HG03521 (cell line): ENCODE measurements at regions not wholly inside any gene's neighbourhood (a gene's known extent, or its start where the extent isn't known, plus 50 kb on each side); places are given as distances from the start of the nearest gene placed in this dataset.
"Not testable (repeated sequence)": the region's sequence is repeated elsewhere in the genome, so short reads cannot be mapped to it uniquely, and the experiment has no call there.

ENCODE experiments used
- ATAC-seq: cut with Tn5 transposase; IDR thresholded peaks from one replicate; pipeline ENCODE4 v1.9.1; 2021; ENCODE audit warnings: mild to moderate bottlenecking, moderate library complexity; ENCODE audit not compliant: unreplicated experiment

- no peak for ATAC-seq
Measured at GRCh38 chr13:65535370-65535769, 1694.8 kb downstream of the PCDH9 start.

GRCh38 chr13:65532231-65532630 lies 1697.9 kb downstream of the PCDH9 start:
- no peak for ATAC-seq

DNA sequence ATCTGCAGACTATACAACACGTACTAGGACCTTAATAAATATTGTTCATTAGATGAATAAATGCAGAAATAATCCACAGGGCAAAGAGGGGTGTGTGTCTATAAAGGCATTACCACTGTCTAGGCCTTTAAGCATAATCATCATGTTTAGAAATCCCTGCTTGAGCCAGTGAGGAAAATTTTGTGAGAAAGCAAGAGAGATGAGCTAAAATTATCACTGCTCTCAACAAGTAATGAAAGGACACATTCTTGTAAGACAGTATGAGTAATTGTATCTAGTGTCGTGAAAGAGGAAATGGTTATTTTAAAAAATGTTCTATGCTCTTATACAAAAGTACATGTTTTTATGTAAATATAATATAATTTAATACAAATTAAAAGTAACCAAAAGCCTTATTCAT lies 1699.4 kb downstream of the PCDH9 start:
- no peak for ATAC-seq

DNA sequence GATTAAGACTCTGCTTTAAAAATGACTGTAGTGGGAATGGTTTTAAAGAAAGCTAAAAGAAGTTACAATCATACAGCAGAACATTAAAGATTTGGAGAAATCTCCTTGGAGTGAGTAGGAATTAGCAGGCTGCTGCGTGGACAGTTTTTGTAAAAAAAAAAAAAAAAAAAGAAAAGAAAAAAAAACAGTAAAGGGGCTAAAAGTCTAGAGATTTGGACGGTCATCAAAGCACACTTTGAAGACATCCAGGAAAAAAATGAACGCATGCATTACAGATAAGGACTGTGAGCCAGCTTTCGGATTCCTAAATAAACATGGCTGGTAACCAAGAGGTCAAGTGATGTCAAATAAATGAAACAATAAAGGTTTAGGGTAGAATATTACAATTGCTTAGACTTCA lies 1700.6 kb downstream of the PCDH9 start:
- ATAC-seq, result no peak

GRCh38 chr13:65508745-65509144 lies 1721.4 kb downstream of the PCDH9 start:
- no peak for ATAC-seq

- no peak for ATAC-seq
Measured at GRCh38 chr13:65508338-65508737, 1721.8 kb downstream of the PCDH9 start.

DNA sequence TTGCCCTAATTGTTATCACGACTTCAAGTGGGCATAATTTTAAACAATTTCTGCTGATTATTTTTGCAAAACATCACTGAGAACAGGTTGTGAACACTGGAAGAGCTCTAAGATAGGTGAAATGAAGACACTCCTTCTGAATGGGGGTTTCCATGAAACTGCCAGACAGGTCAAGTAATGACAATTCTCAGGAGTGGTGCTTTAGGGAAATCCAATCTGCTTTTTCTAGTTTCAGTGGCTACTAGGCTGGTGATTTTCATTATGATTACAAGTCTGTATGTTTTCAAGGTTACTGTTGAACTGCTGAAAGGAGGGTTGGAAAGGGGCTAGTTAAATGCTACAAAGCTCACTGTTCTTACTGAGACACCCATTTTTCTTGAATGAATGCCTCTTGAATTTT lies 1724.2 kb downstream of the PCDH9 start:
- ATAC-seq, result no peak

GRCh38 chr13:65504213-65504612 lies 1725.9 kb downstream of the PCDH9 start:
- ATAC-seq, result no peak

GRCh38 chr13:65500481-65500880 lies 1729.7 kb downstream of the PCDH9 start:
- ATAC-seq, result no peak

DNA sequence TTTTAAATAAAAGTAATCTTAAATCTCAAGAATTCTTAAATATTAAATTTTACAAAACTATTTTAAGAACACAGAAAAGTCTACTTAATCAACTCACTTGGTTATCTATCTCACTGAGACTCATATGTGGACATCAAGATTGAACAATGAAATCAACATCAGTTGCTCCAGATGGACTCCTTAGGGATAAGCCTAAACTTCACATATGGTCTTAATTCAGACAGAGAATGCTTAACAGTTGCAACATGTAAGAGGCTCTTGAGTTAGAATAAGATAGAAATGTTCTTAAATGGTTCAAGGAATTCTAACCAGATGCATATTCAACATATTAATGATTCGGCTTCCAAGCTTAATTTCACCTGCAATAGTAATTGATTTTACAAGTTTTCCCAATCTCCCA lies 1730.9 kb downstream of the PCDH9 start:
- no peak for ATAC-seq

DNA sequence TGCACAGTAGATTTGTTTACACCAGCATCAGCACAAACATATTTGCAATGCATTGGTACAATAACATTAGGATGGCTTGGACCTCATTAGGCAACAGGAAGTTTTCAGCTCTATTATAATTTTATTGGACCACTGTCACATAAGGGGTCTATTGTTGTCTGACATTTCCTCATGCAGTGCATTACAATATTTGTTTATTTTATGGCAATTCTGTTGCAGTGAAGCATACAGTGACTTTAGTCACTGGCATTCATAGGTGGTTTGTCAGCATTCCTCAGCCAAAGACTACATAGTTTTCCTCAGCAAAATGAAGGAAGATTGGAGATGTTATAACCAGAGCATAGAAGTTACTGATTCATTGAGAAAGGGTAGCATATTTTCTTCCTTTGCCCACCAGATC lies 1732.9 kb downstream of the PCDH9 start:
- no peak for ATAC-seq

- ATAC-seq, result not testable (repeated sequence)
Measured at GRCh38 chr13:65490725-65491124, 1739.4 kb downstream of the PCDH9 start.

- ATAC-seq, result no peak
Measured at GRCh38 chr13:65488606-65489005, 1741.5 kb downstream of the PCDH9 start.

- no peak for ATAC-seq
Measured at GRCh38 chr13:65479692-65480091, 1750.4 kb downstream of the PCDH9 start.

DNA sequence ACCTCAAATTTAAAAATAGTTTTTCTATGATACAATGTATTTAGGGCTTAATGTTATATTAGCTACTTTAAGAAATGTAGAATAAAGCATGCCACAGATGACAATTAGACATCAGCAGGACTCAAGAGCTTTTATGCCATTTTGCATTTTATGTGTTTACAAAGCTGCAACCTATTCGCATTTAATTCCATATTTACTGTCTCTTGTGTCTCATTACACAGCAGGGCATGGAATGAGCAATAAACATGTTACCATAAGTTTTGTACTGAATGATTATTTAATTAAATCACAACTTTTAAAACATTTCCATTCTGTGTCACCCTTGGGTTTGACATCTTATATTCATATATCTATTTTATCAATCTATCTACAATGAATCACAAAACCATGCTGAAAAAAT lies 1756.9 kb downstream of the PCDH9 start:
- ATAC-seq, result no peak

DNA sequence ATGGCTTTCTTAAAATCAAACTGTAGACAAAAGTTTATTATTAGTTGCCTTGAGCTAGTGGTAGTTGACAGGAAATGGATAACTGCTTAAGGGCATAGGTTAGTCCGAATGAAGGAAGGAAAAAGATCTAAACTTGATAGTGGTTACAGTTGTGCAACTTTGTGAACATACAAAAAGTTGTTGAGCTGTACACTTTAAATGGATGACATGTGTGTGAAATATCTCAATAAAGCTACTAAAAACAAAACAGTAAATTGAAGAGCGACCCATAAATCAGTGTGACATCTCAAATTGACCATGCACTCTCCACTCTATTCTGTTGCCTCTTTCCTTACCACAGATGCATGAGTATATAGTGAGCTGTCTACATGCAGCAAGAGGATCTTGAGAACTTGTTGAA lies 1757.8 kb downstream of the PCDH9 start:
- ATAC-seq, result no peak

GRCh38 chr13:65470781-65471180 lies 1759.4 kb downstream of the PCDH9 start:
- no peak for ATAC-seq

GRCh38 chr13:65468628-65469027 lies 1761.5 kb downstream of the PCDH9 start:
- ATAC-seq, result no peak

DNA sequence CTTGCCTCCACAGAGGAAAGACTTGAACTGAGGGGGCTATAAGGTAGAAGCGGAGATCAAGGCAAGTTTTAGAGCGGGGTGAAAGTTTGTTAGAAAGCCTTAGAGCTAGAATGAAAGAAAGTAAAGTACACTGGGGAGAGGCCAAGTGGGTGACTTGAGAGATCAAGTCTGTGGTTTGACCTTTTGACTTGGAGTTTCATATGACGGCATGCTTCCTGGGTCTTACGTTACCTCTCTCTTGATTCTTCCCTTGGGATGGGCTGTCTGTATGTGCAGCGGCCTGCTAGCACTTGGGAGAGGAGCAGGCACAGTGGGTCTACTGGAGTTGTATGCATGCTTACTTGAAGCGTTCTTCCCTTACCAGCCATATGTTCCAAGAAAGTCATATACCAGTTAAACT lies 1768.5 kb downstream of the PCDH9 start:
- no peak for ATAC-seq

GRCh38 chr13:65460136-65460535 lies 1770.0 kb downstream of the PCDH9 start:
- no peak for ATAC-seq

DNA sequence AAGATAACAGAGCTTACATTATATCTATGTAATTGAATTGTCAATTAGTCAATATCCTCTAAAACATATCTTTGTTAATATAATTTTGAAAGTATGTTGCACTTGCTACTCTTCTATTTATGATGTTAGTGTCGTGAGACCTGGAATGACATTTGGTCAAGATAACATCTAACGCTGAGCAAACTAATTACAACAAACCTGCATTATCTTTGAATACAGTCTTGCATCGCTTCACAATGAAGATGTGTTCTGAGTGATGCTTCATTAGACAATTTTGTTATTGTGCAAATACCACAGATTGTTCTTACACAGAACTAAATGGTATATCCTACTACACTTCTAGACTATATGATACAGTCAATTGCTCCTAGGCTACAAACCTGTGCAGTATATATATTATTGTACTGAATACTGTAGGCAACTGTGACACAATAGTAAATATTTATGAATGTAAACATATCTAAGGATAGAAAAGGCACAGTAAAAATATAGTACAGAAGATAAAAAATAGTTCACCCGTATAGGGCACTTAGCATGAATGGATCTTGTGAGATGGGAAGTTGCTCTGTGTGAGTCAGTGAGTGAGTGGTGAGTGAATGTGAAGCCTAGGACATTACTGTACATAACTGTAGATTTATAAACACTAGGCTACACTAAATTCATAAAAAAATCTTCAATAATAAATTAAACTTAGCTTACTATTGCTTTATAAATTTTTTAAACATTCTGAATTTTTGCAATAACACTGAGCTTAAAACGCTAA lies 1773.8 kb downstream of the PCDH9 start:
- no peak for ATAC-seq

- no peak for ATAC-seq
Measured at GRCh38 chr13:65454403-65454802, 1775.7 kb downstream of the PCDH9 start.

DNA sequence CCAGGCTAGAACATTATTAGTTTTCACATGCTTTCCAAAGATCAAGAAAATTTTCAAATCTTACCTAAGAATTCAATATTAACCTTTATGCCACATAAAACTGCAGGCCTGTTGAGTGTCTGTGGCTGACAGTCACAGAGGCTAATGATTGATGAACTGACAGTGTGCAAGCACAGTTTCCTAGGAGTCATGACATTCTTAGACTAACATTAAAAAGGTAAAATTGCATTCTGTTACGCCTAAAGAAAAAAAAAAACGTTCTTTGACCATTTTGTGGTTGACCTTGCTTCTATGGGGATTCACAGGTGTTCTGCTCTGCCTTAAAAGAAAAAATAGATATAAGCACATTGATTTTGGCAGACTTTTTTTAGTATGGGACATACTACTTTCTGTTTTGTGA lies 1776.2 kb downstream of the PCDH9 start:
- ATAC-seq, result no peak
